Left ventricle myocardium inferior (tissue), 1 donor: ENCODE measurements at regions not wholly inside any gene's neighbourhood (a gene's known extent, or its start where the extent isn't known, plus 50 kb on each side); places are given as distances from the start of the nearest gene placed in this dataset.
A peak's percentile ranks its signal among the peaks of the same experiment; 100 is the strongest.

Experiments
- DNase-seq: peaks from one replicate; pipeline ENCODE4 v3.0.0-alpha.2; 2020
- H3K27ac ChIP-seq: fragments of 200-600 bp; replicated peaks from 2 replicates; pipeline ENCODE4 v1.8.0; 2021
- H3K27me3 ChIP-seq: fragments of 200-600 bp; 2 replicates; pipeline ENCODE4 v1.8.0; 2021; ENCODE audit warnings: low read depth
- H3K36me3 ChIP-seq: fragments of 200-600 bp; 2 replicates; pipeline ENCODE4 v1.8.0; 2021
- H3K4me1 ChIP-seq: fragments of 200-600 bp; 2 replicates; pipeline ENCODE4 v1.8.0; 2021
- H3K4me3 ChIP-seq: fragments of 200-600 bp; 2 replicates; pipeline ENCODE4 v1.8.0; 2021; ENCODE audit warnings: mild to moderate bottlenecking, moderate library complexity
- H3K9me3 ChIP-seq: fragments of 200-600 bp; replicated peaks from 2 replicates; pipeline ENCODE4 v1.8.0; 2021
- CTCF ChIP-seq: fragments of 200-600 bp; IDR thresholded peaks from 2 replicates; pipeline ENCODE4 v1.8.0; 2021; ENCODE audit warnings: antibody characterized with exemption, mild to moderate bottlenecking, borderline replicate concordance
- intact Hi-C: fragments of 100-400 bp; cut with micrococcal nuclease; formaldehyde crosslinking; loops from one replicate; pipeline ENCODE4 v1.11.0; 2022
- donor health status: DM: no; HTN: yes; CAD: no; lungs with severe emphysema.

GRCh38 chr4:26199596-26199995, 121.2 kb upstream of the RBPJ start:
- DNase-seq = no peak
- intact Hi-C loops = no loop called here
- peaks cover 5% of the 10 kb centered on the region for H3K4me1 ChIP-seq
- H3K4me3 ChIP-seq = no peak overlapping the region
- H3K36me3 ChIP-seq = no peaks in the 10 kb centered on the region
- H3K27me3 ChIP-seq = peaks cover 18% of the 10 kb centered on the region
- TF ChIP-seq CTCF = no peak
- H3K27ac ChIP-seq = no peak overlapping the region
- no peaks in the 10 kb centered on the region for H3K9me3 ChIP-seq

- Histone ChIP-seq H3K27ac (no peak overlapping the region), H3K36me3 (no peaks in the 10 kb centered on the region), H3K9me3 (no peaks in the 10 kb centered on the region), H3K4me1 (peaks cover 14% of the 10 kb centered on the region), H3K4me3 (no peak overlapping the region), H3K27me3 (peaks cover 18% of the 10 kb centered on the region)
- no peak for TF ChIP-seq CTCF
- no peak for DNase-seq
- intact Hi-C loops = no loop called here
Observed at GRCh38 chr4:26201120-26201519, 119.7 kb upstream of the RBPJ start.

GRCh38 chr4:26204249-26204825, 116.5 kb upstream of the RBPJ start:
- H3K36me3 ChIP-seq = no peaks in the 10 kb centered on the region
- no peak for TF ChIP-seq CTCF
- no peaks in the 10 kb centered on the region for H3K9me3 ChIP-seq
- H3K4me3 ChIP-seq = no peak overlapping the region
- H3K4me1 ChIP-seq = peaks cover 24% of the 10 kb centered on the region
- no peak overlapping the region for H3K27ac ChIP-seq
- intact Hi-C loops = no loop called here
- no peak for DNase-seq
- H3K27me3 ChIP-seq = peaks cover 15% of the 10 kb centered on the region

GRCh38 chr4:26204911-26205370, 115.9 kb upstream of the RBPJ start:
- Histone ChIP-seq H3K36me3 (no peaks in the 10 kb centered on the region), H3K27me3 (peaks cover 9% of the 10 kb centered on the region), H3K9me3 (no peaks in the 10 kb centered on the region), H3K4me1 (peaks cover 24% of the 10 kb centered on the region), H3K4me3 (no peak overlapping the region), H3K27ac (no peak overlapping the region)
- intact Hi-C loops = no loop called here
- peak; percentile 55 for DNase-seq
- TF ChIP-seq CTCF = no peak

- Histone ChIP-seq H3K36me3 (no peaks in the 10 kb centered on the region), H3K4me1 (peaks cover 24% of the 10 kb centered on the region), H3K9me3 (no peaks in the 10 kb centered on the region), H3K27me3 (peaks cover 4% of the 10 kb centered on the region), H3K4me3 (no peak overlapping the region), H3K27ac (peak overlapping the region; percentile 44)
- no peak for TF ChIP-seq CTCF
- no peak for DNase-seq
- intact Hi-C loops = no loop called here
Observed at GRCh38 chr4:26206339-26206738, 114.5 kb upstream of the RBPJ start.

- peaks cover 24% of the 10 kb centered on the region for H3K4me1 ChIP-seq
- intact Hi-C loops = no loop called here
- TF ChIP-seq CTCF = no peak
- H3K27me3 ChIP-seq = peaks cover 8% of the 10 kb centered on the region
- DNase-seq = no peak
- peak overlapping the region; percentile 50 for H3K27ac ChIP-seq
- no peaks in the 10 kb centered on the region for H3K9me3 ChIP-seq
- no peak overlapping the region for H3K4me3 ChIP-seq
- H3K36me3 ChIP-seq = no peaks in the 10 kb centered on the region
Observed at GRCh38 chr4:26206999-26207398, 113.8 kb upstream of the RBPJ start.
